HG02571 (cell line): ENCODE measurements at regions not wholly inside any gene's neighbourhood (a gene's known extent, or its start where the extent isn't known, plus 50 kb on each side); places are given as distances from the start of the nearest gene placed in this dataset.
"Not testable (repeated sequence)": the region's sequence is repeated elsewhere in the genome, so short reads cannot be mapped to it uniquely, and the experiment has no call there.

Experiments used
- ATAC-seq: cut with Tn5 transposase; IDR thresholded peaks from one replicate; pipeline ENCODE4 v1.9.1; 2021; ENCODE audit warnings: mild to moderate bottlenecking, moderate library complexity; ENCODE audit not compliant: unreplicated experiment

GRCh38 chr3:39558775-39559306, 91.4 kb downstream of the MOBP start:
- ATAC-seq, result no peak

GRCh38 chr3:39559543-39559942, 92.1 kb downstream of the MOBP start:
- ATAC-seq, result no peak

GRCh38 chr3:39568508-39568907, 101.0 kb downstream of the MOBP start:
- no peak for ATAC-seq

- ATAC-seq, result no peak
Measured at GRCh38 chr3:39569095-39569494, 101.6 kb downstream of the MOBP start.

- no peak for ATAC-seq
Measured at GRCh38 chr3:39573392-39573791, 105.9 kb downstream of the MOBP start.

GRCh38 chr3:39577541-39577940, 110.1 kb downstream of the MOBP start:
- no peak for ATAC-seq

- not testable (repeated sequence) for ATAC-seq
Measured at GRCh38 chr3:39586215-39586614, 118.7 kb downstream of the MOBP start.

- no peak for ATAC-seq
Measured at GRCh38 chr3:39587113-39587512, 119.6 kb downstream of the MOBP start.

GRCh38 chr3:39590806-39591205, 123.3 kb downstream of the MOBP start:
- no peak for ATAC-seq

- ATAC-seq, result no peak
Measured at GRCh38 chr3:39592311-39593050, 125.0 kb downstream of the MOBP start.

- ATAC-seq, result no peak
Measured at GRCh38 chr3:39593341-39593740, 125.9 kb downstream of the MOBP start.

- ATAC-seq, result no peak
Measured at GRCh38 chr3:39601241-39601640, 133.8 kb downstream of the MOBP start.

GRCh38 chr3:39605837-39606236, 138.4 kb downstream of the MOBP start:
- ATAC-seq, result no peak

GRCh38 chr3:39626198-39626597, 158.7 kb downstream of the MOBP start:
- no peak for ATAC-seq

- no peak for ATAC-seq
Measured at GRCh38 chr3:39631136-39631535, 163.7 kb downstream of the MOBP start.

- ATAC-seq, result no peak
Measured at GRCh38 chr3:39637807-39638206, 170.3 kb downstream of the MOBP start.

- ATAC-seq, result no peak
Measured at GRCh38 chr3:39638301-39638700, 170.8 kb downstream of the MOBP start.

GRCh38 chr3:39639344-39640236, 169.8 kb upstream of the MYRIP start:
- no peak for ATAC-seq

- ATAC-seq, result no peak
Measured at GRCh38 chr3:39641274-39641673, 168.1 kb upstream of the MYRIP start.

GRCh38 chr3:39644176-39644575, 165.2 kb upstream of the MYRIP start:
- no peak for ATAC-seq

- ATAC-seq, result not testable (repeated sequence)
Measured at GRCh38 chr3:39651256-39651655, 158.2 kb upstream of the MYRIP start.
